Vagina (tissue), 2 donors: ENCODE measurements at regions not wholly inside any gene's neighbourhood (a gene's known extent, or its start where the extent isn't known, plus 50 kb on each side); places are given as distances from the start of the nearest gene placed in this dataset.

ENCODE experiments used
- CTCF ChIP-seq, 3 experiments: fragments of 450-650 bp in 2 of 3; fragments of 200-600 bp in 1 of 3; sonication (generic) in 1 of 3; IDR thresholded peaks; one replicate each; pipeline ENCODE4 v1.5.1; 2017 to 2019; ENCODE audit warnings: antibody characterized with exemption in 3 of 3, mild to moderate bottlenecking in 2 of 3, moderate library complexity in 2 of 3
- POLR2A ChIP-seq, 2 donors: fragments of 450-650 bp; IDR thresholded peaks; one replicate each; pipeline ENCODE4 v1.6.1; 2017; ENCODE audit warnings: antibody characterized with exemption in 2 of 2, mild to moderate bottlenecking in 2 of 2, moderate library complexity in 2 of 2
- POLR2AphosphoS5 ChIP-seq, 2 donors: sonication (generic); formaldehyde crosslinking; IDR thresholded peaks; one replicate each; pipeline ENCODE4 v1.9.0; 2017; ENCODE audit warnings: antibody characterized with exemption in 2 of 2, mild to moderate bottlenecking in 2 of 2, low read depth in 1 of 2; ENCODE audit not compliant: insufficient read depth in 1 of 2

DNA sequence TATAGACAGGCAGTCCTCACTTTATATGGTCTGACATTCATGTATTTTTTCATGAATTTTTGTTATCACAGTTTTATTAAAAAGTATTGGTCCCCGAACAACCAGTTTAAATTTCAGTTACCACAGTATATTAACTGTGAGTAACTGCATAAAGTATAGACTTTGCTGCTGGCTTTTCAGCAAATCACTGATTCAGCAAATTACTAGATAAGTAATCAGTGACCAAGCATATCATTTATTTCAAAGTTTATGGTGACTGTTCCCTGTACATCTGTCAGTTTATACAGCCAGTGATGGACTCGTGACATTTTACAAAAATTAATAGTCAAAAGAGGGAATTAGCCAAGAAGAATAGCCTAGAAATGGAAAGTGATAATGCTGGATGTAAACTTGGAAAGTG, 266.7 kb upstream of the CHRM2 start:
- no peak for TF ChIP-seq POLR2AphosphoS5 (IDR thresholded peaks at IDR 0.05; ENCODE audit: insufficient read depth in 1 of 2, low read depth in 1 of 2)
- no peak for TF ChIP-seq CTCF (IDR thresholded peaks at IDR 0.05)
- no peak for TF ChIP-seq POLR2A (IDR thresholded peaks at IDR 0.05)
